Left ventricle myocardium inferior (tissue), 1 donor: ENCODE measurements at regions not wholly inside any gene's neighbourhood (a gene's known extent, or its start where the extent isn't known, plus 50 kb on each side); places are given as distances from the start of the nearest gene placed in this dataset.

Source experiments
- DNase-seq: peaks from one replicate; pipeline ENCODE4 v3.0.0-alpha.2; 2020
- H3K27ac ChIP-seq: fragments of 200-600 bp; replicated peaks from 2 replicates; pipeline ENCODE4 v1.8.0; 2021
- H3K27me3 ChIP-seq: fragments of 200-600 bp; 2 replicates; pipeline ENCODE4 v1.8.0; 2021; ENCODE audit warnings: low read depth
- H3K36me3 ChIP-seq: fragments of 200-600 bp; 2 replicates; pipeline ENCODE4 v1.8.0; 2021
- H3K4me1 ChIP-seq: fragments of 200-600 bp; 2 replicates; pipeline ENCODE4 v1.8.0; 2021
- H3K4me3 ChIP-seq: fragments of 200-600 bp; 2 replicates; pipeline ENCODE4 v1.8.0; 2021; ENCODE audit warnings: mild to moderate bottlenecking, moderate library complexity
- H3K9me3 ChIP-seq: fragments of 200-600 bp; replicated peaks from 2 replicates; pipeline ENCODE4 v1.8.0; 2021
- CTCF ChIP-seq: fragments of 200-600 bp; IDR thresholded peaks from 2 replicates; pipeline ENCODE4 v1.8.0; 2021; ENCODE audit warnings: antibody characterized with exemption, mild to moderate bottlenecking, borderline replicate concordance
- intact Hi-C: fragments of 100-400 bp; cut with micrococcal nuclease; formaldehyde crosslinking; loops from one replicate; pipeline ENCODE4 v1.11.0; 2022
- donor health status: DM: no; HTN: yes; CAD: no; lungs with severe emphysema.

- no peaks in the 10 kb centered on the region for H3K36me3 ChIP-seq
- no peaks in the 10 kb centered on the region for H3K9me3 ChIP-seq
- H3K4me1 ChIP-seq, result no peaks in the 10 kb centered on the region
- no peaks in the 10 kb centered on the region for H3K27me3 ChIP-seq
- no peak for TF ChIP-seq CTCF
- no peak overlapping the region for H3K4me3 ChIP-seq
- no peak for DNase-seq
- intact Hi-C loops, result no loop called here
- no peak overlapping the region for H3K27ac ChIP-seq
Observed at GRCh38 chr14:84028080-84028604, 1501.8 kb upstream of the FLRT2 start.

- Histone ChIP-seq H3K36me3 (no peaks in the 10 kb centered on the region), H3K9me3 (no peaks in the 10 kb centered on the region), H3K27me3 (no peaks in the 10 kb centered on the region), H3K27ac (no peak overlapping the region), H3K4me3 (no peak overlapping the region), H3K4me1 (no peaks in the 10 kb centered on the region)
- intact Hi-C loops, result no loop called here
- DNase-seq, result no peak
- TF ChIP-seq CTCF, result no peak
Observed at GRCh38 chr14:84029246-84029645, 1500.7 kb upstream of the FLRT2 start.

GRCh38 chr14:84029720-84030119 is 1500.2 kb upstream of the FLRT2 start:
- intact Hi-C loops, result no loop called here
- H3K9me3 ChIP-seq, result no peaks in the 10 kb centered on the region
- no peak for TF ChIP-seq CTCF
- no peak overlapping the region for H3K27ac ChIP-seq
- H3K4me1 ChIP-seq, result no peaks in the 10 kb centered on the region
- H3K27me3 ChIP-seq, result no peaks in the 10 kb centered on the region
- no peak for DNase-seq
- H3K4me3 ChIP-seq, result no peak overlapping the region
- no peaks in the 10 kb centered on the region for H3K36me3 ChIP-seq

- H3K4me3 ChIP-seq, result no peak overlapping the region
- H3K27ac ChIP-seq, result no peak overlapping the region
- intact Hi-C loops, result no loop called here
- no peak for TF ChIP-seq CTCF
- H3K36me3 ChIP-seq, result no peaks in the 10 kb centered on the region
- H3K4me1 ChIP-seq, result no peaks in the 10 kb centered on the region
- no peaks in the 10 kb centered on the region for H3K27me3 ChIP-seq
- H3K9me3 ChIP-seq, result no peaks in the 10 kb centered on the region
- no peak for DNase-seq
Observed at GRCh38 chr14:84036840-84037239, 1493.1 kb upstream of the FLRT2 start.

GRCh38 chr14:84037593-84037992 is 1492.4 kb upstream of the FLRT2 start:
- no peak for TF ChIP-seq CTCF
- DNase-seq, result no peak
- no peaks in the 10 kb centered on the region for H3K27me3 ChIP-seq
- no peak overlapping the region for H3K27ac ChIP-seq
- H3K36me3 ChIP-seq, result no peaks in the 10 kb centered on the region
- intact Hi-C loops, result no loop called here
- no peaks in the 10 kb centered on the region for H3K9me3 ChIP-seq
- no peak overlapping the region for H3K4me3 ChIP-seq
- no peaks in the 10 kb centered on the region for H3K4me1 ChIP-seq

- no peak overlapping the region for H3K27ac ChIP-seq
- intact Hi-C loops, result no loop called here
- TF ChIP-seq CTCF, result no peak
- H3K4me1 ChIP-seq, result no peaks in the 10 kb centered on the region
- no peak for DNase-seq
- no peaks in the 10 kb centered on the region for H3K27me3 ChIP-seq
- no peaks in the 10 kb centered on the region for H3K36me3 ChIP-seq
- H3K4me3 ChIP-seq, result no peak overlapping the region
- H3K9me3 ChIP-seq, result no peaks in the 10 kb centered on the region
Observed at GRCh38 chr14:84040101-84040500, 1489.8 kb upstream of the FLRT2 start.
